ENCODE measurements at regions not wholly inside any gene's neighbourhood (a gene's known extent, or its start where the extent isn't known, plus 50 kb on each side); places are given as distances from the start of the nearest gene placed in this dataset.

- ChIA-PET POLR2A (ENCODE audit: low non-redundant PET) (no interaction called here), CTCF (no interaction called here)
- no peak overlapping the region for H3K4me3 ChIP-seq (ENCODE audit: low read depth, low read length, poor library complexity, severe bottlenecking)
- H3K27me3 ChIP-seq (replicated peaks; ENCODE audit: insufficient read depth, low read depth, low read length, poor library complexity): no peaks in the 10 kb centered on the region
- no peak for TF ChIP-seq EZH2 (IDR thresholded peaks at IDR 0.05; ENCODE audit: borderline replicate concordance, low read depth, low read length, poor library complexity, severe bottlenecking)
- TF ChIP-seq CTCF (conservative IDR thresholded peaks at IDR 0.05; ENCODE audit: low read depth, low read length): no peak
- no peaks in the 10 kb centered on the region for H3K36me3 ChIP-seq (ENCODE audit: insufficient read depth, low read length, poor library complexity, severe bottlenecking)
- DNase-seq (ENCODE audit: low spot score): no peak
- intact Hi-C loops (cut with micrococcal nuclease; ENCODE audit: unreplicated experiment): no loop called here
- no peaks in the 10 kb centered on the region for H3K4me1 ChIP-seq (ENCODE audit: insufficient read depth, low read length, poor library complexity, severe bottlenecking)
- BruUV-seq (replicated peaks): no TSS peak
- H3K27ac ChIP-seq (ENCODE audit: low read depth, low read length, poor library complexity, severe bottlenecking): no peak overlapping the region
- peaks cover 15% of the 10 kb centered on the region for H3K9me3 ChIP-seq (ENCODE audit: low read depth, low read length, poor library complexity, severe bottlenecking)
Observed at GRCh38 chr6:65787787-65788186, 80.8 kb upstream of the EYS start.

DNA sequence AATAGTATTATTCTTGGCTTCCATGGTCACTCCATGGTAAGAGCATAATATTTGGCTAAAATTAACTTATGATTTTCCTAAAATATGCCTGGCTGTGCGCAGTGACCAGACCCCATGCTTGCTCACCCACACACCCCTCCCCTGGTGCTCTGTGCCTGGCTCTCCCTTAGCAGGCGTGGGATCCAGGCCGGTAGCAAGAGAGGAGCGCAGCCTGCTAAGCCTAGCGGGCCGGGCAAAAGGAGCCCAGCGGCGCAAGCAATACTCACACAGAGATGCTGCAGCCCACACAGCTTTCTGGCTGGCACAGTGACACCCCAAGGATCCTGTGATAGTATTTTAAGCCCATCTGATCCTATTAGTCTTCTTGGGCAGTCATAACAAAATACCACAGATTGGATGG, 79.8 kb upstream of the EYS start:
- no TSS peak for BruUV-seq (replicated peaks)
- no peak for DNase-seq (ENCODE audit: low spot score)

DNA sequence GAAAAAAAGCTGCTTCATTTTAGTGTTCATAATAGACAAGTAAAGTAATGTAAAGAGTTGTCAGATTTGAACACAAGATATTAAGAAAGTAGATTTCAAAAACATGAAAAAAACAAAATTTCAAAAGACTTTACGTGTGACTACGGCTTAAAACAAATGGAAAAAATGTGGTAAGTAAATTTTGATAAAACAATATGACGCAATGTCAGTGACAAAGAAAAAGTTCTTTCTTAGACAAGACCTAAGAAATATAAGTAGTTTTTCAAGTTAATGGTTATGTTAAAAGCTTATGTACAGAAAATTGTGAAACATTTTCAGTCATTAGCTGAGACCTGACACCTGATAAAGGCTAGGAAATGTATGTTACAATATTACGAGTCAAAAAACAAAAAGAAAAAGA, 73.7 kb upstream of the EYS start:
- no peak overlapping the region for H3K27ac ChIP-seq (ENCODE audit: low read depth, low read length, poor library complexity, severe bottlenecking)
- CTCF ChIA-PET: no interaction called here
- intact Hi-C loops (cut with micrococcal nuclease; ENCODE audit: unreplicated experiment): no loop called here

More for the DNA sequence above, 79.8 kb upstream of the EYS start:
- H3K4me3 ChIP-seq (ENCODE audit: low read depth, low read length, poor library complexity, severe bottlenecking): no peak overlapping the region
- peaks cover 15% of the 10 kb centered on the region for H3K9me3 ChIP-seq (ENCODE audit: low read depth, low read length, poor library complexity, severe bottlenecking)
- no peaks in the 10 kb centered on the region for H3K4me1 ChIP-seq (ENCODE audit: insufficient read depth, low read length, poor library complexity, severe bottlenecking)
- TF ChIP-seq EZH2 (IDR thresholded peaks at IDR 0.05; ENCODE audit: borderline replicate concordance, low read depth, low read length, poor library complexity, severe bottlenecking) (no peak), CTCF (conservative IDR thresholded peaks at IDR 0.05; ENCODE audit: low read depth, low read length) (no peak)
- intact Hi-C loops (cut with micrococcal nuclease; ENCODE audit: unreplicated experiment): no loop called here
- no peaks in the 10 kb centered on the region for H3K36me3 ChIP-seq (ENCODE audit: insufficient read depth, low read length, poor library complexity, severe bottlenecking)
- ChIA-PET CTCF (no interaction called here), POLR2A (ENCODE audit: low non-redundant PET) (no interaction called here)
- no peak overlapping the region for H3K27ac ChIP-seq (ENCODE audit: low read depth, low read length, poor library complexity, severe bottlenecking)
- H3K27me3 ChIP-seq (replicated peaks; ENCODE audit: insufficient read depth, low read depth, low read length, poor library complexity): no peaks in the 10 kb centered on the region

More for the DNA sequence above, 73.7 kb upstream of the EYS start:
- BruUV-seq (replicated peaks): no TSS peak
- no peak overlapping the region for H3K4me3 ChIP-seq (ENCODE audit: low read depth, low read length, poor library complexity, severe bottlenecking)
- H3K9me3 ChIP-seq (ENCODE audit: low read depth, low read length, poor library complexity, severe bottlenecking): peaks cover 9% of the 10 kb centered on the region
- POLR2A ChIA-PET (ENCODE audit: low non-redundant PET): no interaction called here
- no peak for DNase-seq (ENCODE audit: low spot score)
- H3K36me3 ChIP-seq (ENCODE audit: insufficient read depth, low read length, poor library complexity, severe bottlenecking): no peaks in the 10 kb centered on the region
- no peaks in the 10 kb centered on the region for H3K4me1 ChIP-seq (ENCODE audit: insufficient read depth, low read length, poor library complexity, severe bottlenecking)
- no peaks in the 10 kb centered on the region for H3K27me3 ChIP-seq (replicated peaks; ENCODE audit: insufficient read depth, low read depth, low read length, poor library complexity)
- TF ChIP-seq CTCF (conservative IDR thresholded peaks at IDR 0.05; ENCODE audit: low read depth, low read length) (no peak), EZH2 (IDR thresholded peaks at IDR 0.05; ENCODE audit: borderline replicate concordance, low read depth, low read length, poor library complexity, severe bottlenecking) (no peak)

Measured in A673 (cell line).